Parathyroid adenoma (tissue), 2 donors: ENCODE measurements at regions not wholly inside any gene's neighbourhood (a gene's known extent, or its start where the extent isn't known, plus 50 kb on each side); places are given as distances from the start of the nearest gene placed in this dataset.

ENCODE experiments used
- H2AFZ ChIP-seq: fragments of 300-600 bp; sonication (generic); one replicate; pipeline ENCODE4 v1.7.0; 2017; ENCODE audit warnings: antibody characterized with exemption, mild to moderate bottlenecking
- H3K27ac ChIP-seq: fragments of 300-600 bp; sonication (generic); one replicate; pipeline ENCODE4 v1.7.0; 2017
- H3K27me3 ChIP-seq: fragments of 300-600 bp; sonication (generic); one replicate; pipeline ENCODE4 v1.7.0; 2017; ENCODE audit warnings: low read length; ENCODE audit not compliant: control insufficient read depth, insufficient read depth
- H3K36me3 ChIP-seq: fragments of 300-600 bp; sonication (generic); one replicate; pipeline ENCODE4 v1.7.0; 2017; ENCODE audit warnings: low read length; ENCODE audit not compliant: control insufficient read depth, insufficient read depth
- H3K4me1 ChIP-seq: fragments of 300-600 bp; sonication (generic); one replicate; pipeline ENCODE4 v1.7.0; 2017; ENCODE audit warnings: control low read depth
- H3K4me2 ChIP-seq: fragments of 300-600 bp; sonication (generic); one replicate; pipeline ENCODE4 v1.7.0; 2017; ENCODE audit warnings: low read length
- H3K4me3 ChIP-seq: fragments of 300-600 bp; sonication (generic); one replicate; pipeline ENCODE4 v1.7.0; 2017; ENCODE audit warnings: low read depth, low read length
- H3K79me2 ChIP-seq: fragments of 300-600 bp; sonication (generic); one replicate; pipeline ENCODE4 v1.7.0; 2017; ENCODE audit warnings: control low read depth
- H3K9ac ChIP-seq: fragments of 300-600 bp; sonication (generic); one replicate; pipeline ENCODE4 v1.7.0; 2017; ENCODE audit warnings: mild to moderate bottlenecking
- H3K9me3 ChIP-seq: fragments of 300-600 bp; sonication (generic); one replicate; pipeline ENCODE4 v1.7.0; 2017; ENCODE audit warnings: low read length; ENCODE audit not compliant: control insufficient read depth
- CTCF ChIP-seq: fragments of 300-600 bp; sonication (generic); IDR thresholded peaks from one replicate; pipeline ENCODE4 v1.7.0; 2017; ENCODE audit warnings: antibody characterized with exemption, mild to moderate bottlenecking
- donor health status: primary hyperparathyroidism.

- no peaks in the 10 kb centered on the region for H3K79me2 ChIP-seq
- no peak for TF ChIP-seq CTCF
- H3K9ac ChIP-seq: no peak overlapping the region
- H3K27me3 ChIP-seq: no peaks in the 10 kb centered on the region
- H3K27ac ChIP-seq: no peak overlapping the region
- H3K9me3 ChIP-seq: no peaks in the 10 kb centered on the region
- H2AFZ ChIP-seq: no peak overlapping the region
- no peaks in the 10 kb centered on the region for H3K36me3 ChIP-seq
- peaks cover 4% of the 10 kb centered on the region for H3K4me1 ChIP-seq
- H3K4me3 ChIP-seq: no peak overlapping the region
- no peak overlapping the region for H3K4me2 ChIP-seq
Measured at GRCh38 chr6:44056392-44057237, 70.6 kb downstream of the MRPL14 start.

- Histone ChIP-seq H3K36me3 (no peaks in the 10 kb centered on the region), H3K4me2 (no peak overlapping the region), H3K4me1 (peaks cover 4% of the 10 kb centered on the region), H3K4me3 (no peak overlapping the region), H3K79me2 (no peaks in the 10 kb centered on the region), H3K9ac (no peak overlapping the region), H3K27ac (no peak overlapping the region), H3K27me3 (no peaks in the 10 kb centered on the region), H2AFZ (no peak overlapping the region), H3K9me3 (no peaks in the 10 kb centered on the region)
- no peak for TF ChIP-seq CTCF
Measured at GRCh38 chr6:44054721-44055559, 72.3 kb downstream of the MRPL14 start.

GRCh38 chr6:44053760-44054556, 73.3 kb downstream of the MRPL14 start:
- no peak overlapping the region for H3K4me3 ChIP-seq
- H3K4me1 ChIP-seq: peaks cover 4% of the 10 kb centered on the region
- no peaks in the 10 kb centered on the region for H3K36me3 ChIP-seq
- TF ChIP-seq CTCF: no peak
- H3K79me2 ChIP-seq: no peaks in the 10 kb centered on the region
- no peak overlapping the region for H3K4me2 ChIP-seq
- H3K27me3 ChIP-seq: no peaks in the 10 kb centered on the region
- no peak overlapping the region for H2AFZ ChIP-seq
- H3K9ac ChIP-seq: no peak overlapping the region
- no peaks in the 10 kb centered on the region for H3K9me3 ChIP-seq
- H3K27ac ChIP-seq: no peak overlapping the region

- no peak overlapping the region for H3K4me2 ChIP-seq
- no peaks in the 10 kb centered on the region for H3K4me1 ChIP-seq
- no peaks in the 10 kb centered on the region for H3K36me3 ChIP-seq
- TF ChIP-seq CTCF: no peak
- no peaks in the 10 kb centered on the region for H3K27me3 ChIP-seq
- H3K9me3 ChIP-seq: no peaks in the 10 kb centered on the region
- H3K79me2 ChIP-seq: no peaks in the 10 kb centered on the region
- no peak overlapping the region for H3K27ac ChIP-seq
- no peak overlapping the region for H3K9ac ChIP-seq
- H3K4me3 ChIP-seq: no peak overlapping the region
- H2AFZ ChIP-seq: no peak overlapping the region
Measured at GRCh38 chr6:44053106-44053756, 74.0 kb downstream of the MRPL14 start.
